HAP-1 (cell line): ENCODE measurements at regions not wholly inside any gene's neighbourhood (a gene's known extent, or its start where the extent isn't known, plus 50 kb on each side); places are given as distances from the start of the nearest gene placed in this dataset.

Experiments used
- DNase-seq, 2 experiments: peaks; one replicate each; pipeline ENCODE4 v3.0.0-alpha.2; 2016 to 2020; ENCODE audit warnings: low spot score in 2 of 2
- H3K27me3 ChIP-seq: fragments of 250-450 bp; sonication (Bioruptor Pico); 2 replicates; pipeline ENCODE4 v1.5.1; 2020; ENCODE audit warnings: low read depth, mild to moderate bottlenecking, moderate library complexity
- H3K36me3 ChIP-seq: fragments of 250-450 bp; sonication (Bioruptor Pico); replicated peaks from 2 replicates; pipeline ENCODE4 v1.5.1; 2020; ENCODE audit warnings: mild to moderate bottlenecking
- H3K4me1 ChIP-seq: fragments of 250-450 bp; sonication (Bioruptor Pico); 2 replicates; pipeline ENCODE4 v1.5.1; 2020; ENCODE audit warnings: mild to moderate bottlenecking
- H3K4me3 ChIP-seq: fragments of 250-450 bp; sonication (Bioruptor Pico); 2 replicates; pipeline ENCODE4 v1.5.1; 2020; ENCODE audit warnings: mild to moderate bottlenecking, moderate library complexity
- H3K9me3 ChIP-seq: fragments of 250-450 bp; sonication (Bioruptor Pico); 2 replicates; pipeline ENCODE4 v1.5.1; 2020; ENCODE audit warnings: mild to moderate bottlenecking, moderate library complexity
- in situ Hi-C: fragments of 300-500 bp; cut with MboI; formaldehyde crosslinking; loops from 3 replicates; pipeline ENCODE4 v1.14.3; 2020; ENCODE audit warnings: low sequenced_read_pairs, inconsistent platforms, mixed read lengths

DNA sequence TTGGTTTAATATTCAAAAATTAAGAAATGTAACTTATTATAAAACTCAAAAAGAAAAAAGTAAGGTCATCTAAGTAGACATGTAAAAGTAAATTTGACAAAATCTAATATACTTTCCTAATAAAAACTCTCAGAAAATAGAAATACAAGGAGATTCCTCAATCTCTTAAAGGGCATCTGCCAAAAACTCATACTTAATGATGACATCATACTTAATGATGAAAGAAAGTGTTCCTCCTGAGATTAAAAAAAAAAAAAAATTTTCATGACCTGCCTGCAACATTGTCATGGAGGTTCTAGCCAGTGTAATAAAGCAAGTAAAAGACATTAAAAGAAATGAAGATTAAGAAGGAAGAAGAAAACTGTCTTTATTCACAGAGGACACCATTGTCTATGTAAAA, 325.7 kb upstream of the BTBD3 start:
- no peak overlapping the region for H3K4me3 ChIP-seq
- H3K4me1 ChIP-seq: no peaks in the 10 kb centered on the region
- H3K9me3 ChIP-seq: no peaks in the 10 kb centered on the region
- no peaks in the 10 kb centered on the region for H3K27me3 ChIP-seq
- no peaks in the 10 kb centered on the region for H3K36me3 ChIP-seq
- no peak for DNase-seq
- in situ Hi-C loops: no loop called here

DNA sequence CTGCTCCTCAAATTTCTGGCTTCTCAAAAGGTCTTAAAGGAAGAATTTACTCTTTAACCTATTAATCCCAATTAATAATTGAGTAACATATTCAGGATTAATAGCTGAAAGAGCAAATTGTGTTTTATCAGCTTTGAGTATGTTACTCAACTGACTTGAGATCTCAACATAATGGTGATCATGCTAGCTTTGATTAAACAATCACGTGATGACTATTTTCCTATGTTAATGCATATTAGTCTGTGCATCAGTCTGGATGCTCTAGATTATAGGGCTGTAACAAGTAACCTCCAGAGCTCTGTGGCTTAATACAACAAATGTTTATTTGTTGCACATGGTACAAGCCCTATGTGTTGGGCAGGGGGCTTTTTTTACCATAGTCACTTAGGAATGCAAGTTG, 313.4 kb upstream of the BTBD3 start:
- DNase-seq: no peak
- in situ Hi-C loops: no loop called here
- H3K36me3 ChIP-seq: no peaks in the 10 kb centered on the region
- H3K27me3 ChIP-seq: no peaks in the 10 kb centered on the region; the same call in 1 of the 2 replicates
- no peaks in the 10 kb centered on the region for H3K4me1 ChIP-seq
- H3K4me3 ChIP-seq: no peak overlapping the region
- no peaks in the 10 kb centered on the region; the same call in 1 of the 2 replicates for H3K9me3 ChIP-seq

DNA sequence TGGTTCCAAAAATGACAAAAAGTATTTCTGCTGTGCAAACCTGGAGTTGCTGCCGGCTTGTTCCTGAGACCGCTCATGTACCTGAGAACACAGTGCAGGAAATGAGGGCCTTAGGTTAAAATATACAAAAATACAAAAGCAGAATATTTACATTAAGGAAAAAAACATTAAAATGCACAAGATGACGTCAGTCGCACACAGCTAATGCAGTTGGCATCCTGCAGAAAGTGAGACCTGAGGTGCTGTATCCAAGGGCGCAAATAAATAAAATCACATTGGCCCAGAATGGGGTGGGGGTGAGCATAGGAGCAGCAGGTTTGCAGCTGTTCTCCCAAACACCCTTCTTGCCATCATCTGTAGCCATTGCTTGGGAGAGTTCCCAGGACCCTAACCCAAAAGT, 310.6 kb upstream of the BTBD3 start:
- Histone ChIP-seq H3K9me3 (no peaks in the 10 kb centered on the region), H3K4me1 (no peaks in the 10 kb centered on the region), H3K4me3 (no peak overlapping the region), H3K27me3 (no peaks in the 10 kb centered on the region), H3K36me3 (no peaks in the 10 kb centered on the region)
- in situ Hi-C loops: no loop called here
- no peak for DNase-seq

DNA sequence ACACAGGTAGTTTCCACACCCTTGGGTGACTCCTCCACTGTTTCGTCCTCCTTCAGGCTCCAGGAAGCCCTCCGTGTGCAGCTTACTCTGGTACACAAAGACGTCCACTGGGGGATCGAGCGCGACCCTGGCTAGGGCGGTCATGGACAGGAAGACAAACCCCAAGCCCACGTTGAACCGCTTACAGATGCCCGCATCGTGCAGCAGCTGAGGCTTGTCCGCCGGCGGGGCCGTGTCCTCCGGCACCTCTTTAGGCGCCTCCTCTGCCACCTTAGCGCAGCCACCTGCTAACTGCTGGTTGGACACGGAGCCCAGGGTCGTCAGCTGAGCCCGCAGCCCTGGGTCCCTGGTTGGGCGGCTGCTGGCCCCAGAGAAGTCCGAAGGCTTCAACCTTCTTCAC, 309.0 kb upstream of the BTBD3 start:
- in situ Hi-C loops: no loop called here
- Histone ChIP-seq H3K4me1 (no peaks in the 10 kb centered on the region), H3K9me3 (no peaks in the 10 kb centered on the region), H3K27me3 (no peaks in the 10 kb centered on the region), H3K4me3 (no peak overlapping the region), H3K36me3 (no peaks in the 10 kb centered on the region)
- no peak for DNase-seq

DNA sequence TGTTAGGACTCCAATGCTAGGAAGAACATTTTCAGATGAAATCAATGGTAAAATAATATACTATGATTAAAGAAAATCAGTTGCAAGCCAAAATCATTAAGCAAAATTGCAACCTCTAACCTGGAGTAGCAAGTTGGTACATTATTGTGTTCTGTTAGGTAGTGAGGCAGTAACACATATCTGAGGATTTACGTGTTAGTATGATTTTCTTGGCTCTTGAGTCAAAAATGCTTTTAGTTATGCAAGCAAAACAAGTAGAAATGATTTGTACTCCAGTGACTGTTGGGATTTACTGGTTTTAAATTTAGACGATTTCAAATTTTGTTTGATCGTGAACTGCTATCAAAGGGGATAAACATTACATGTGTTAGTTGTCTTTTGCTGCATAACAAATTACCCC, 293.0 kb upstream of the BTBD3 start:
- no peaks in the 10 kb centered on the region for H3K4me1 ChIP-seq
- in situ Hi-C loops: no loop called here
- no peaks in the 10 kb centered on the region for H3K27me3 ChIP-seq
- no peaks in the 10 kb centered on the region for H3K9me3 ChIP-seq
- no peaks in the 10 kb centered on the region for H3K36me3 ChIP-seq
- H3K4me3 ChIP-seq: no peak overlapping the region
- DNase-seq: no peak

DNA sequence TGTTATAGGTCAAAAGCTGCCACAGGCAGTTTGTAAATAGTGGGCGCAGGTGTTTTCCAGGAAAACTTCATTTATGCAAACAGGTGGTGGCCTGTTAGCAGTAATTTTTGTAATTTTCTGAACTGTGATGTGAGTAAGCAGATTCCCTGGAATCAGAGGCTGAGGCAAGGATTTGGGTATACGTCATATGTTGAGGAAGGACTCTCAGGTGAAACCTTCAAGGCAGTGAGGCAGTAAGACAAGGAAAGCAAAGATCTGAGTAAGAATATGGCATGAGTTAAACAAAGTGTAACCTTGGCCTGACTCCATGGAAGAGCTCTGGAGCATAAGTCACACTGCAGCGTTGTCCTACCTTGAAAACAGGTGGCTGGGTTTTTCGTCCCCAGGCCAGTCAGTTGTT, 291.1 kb upstream of the BTBD3 start:
- Histone ChIP-seq H3K9me3 (no peaks in the 10 kb centered on the region), H3K36me3 (no peaks in the 10 kb centered on the region), H3K4me1 (no peaks in the 10 kb centered on the region), H3K27me3 (peaks cover 3% of the 10 kb centered on the region; the same call in 1 of the 2 replicates), H3K4me3 (no peak overlapping the region)
- DNase-seq: no peak
- in situ Hi-C loops: no loop called here

DNA sequence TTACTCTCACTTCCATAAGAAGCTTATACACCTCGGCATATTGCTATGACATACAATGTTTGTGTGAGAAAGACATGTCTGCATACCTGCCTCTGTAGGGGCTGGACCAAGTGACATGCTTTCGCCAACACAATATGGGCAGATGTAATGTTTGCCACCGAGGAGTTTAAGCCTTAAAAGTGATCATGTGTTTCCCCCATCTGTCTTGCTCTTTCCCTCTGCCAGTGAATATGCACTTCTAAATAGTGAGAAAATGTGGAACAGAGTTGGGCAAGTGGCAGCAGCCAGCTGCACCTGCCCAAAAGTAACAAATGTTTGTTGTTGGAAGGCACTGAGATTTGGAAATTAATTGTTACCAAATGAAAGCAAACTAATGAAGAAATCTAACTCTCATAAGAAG, 274.8 kb upstream of the BTBD3 start:
- no peaks in the 10 kb centered on the region for H3K36me3 ChIP-seq
- no peak for DNase-seq
- no peaks in the 10 kb centered on the region for H3K9me3 ChIP-seq
- in situ Hi-C loops: no loop called here
- H3K4me1 ChIP-seq: no peaks in the 10 kb centered on the region
- 0 out of 2 replicates have a peak, but pooled peaks cover 3% of the 10 kb centered on the region for H3K27me3 ChIP-seq
- H3K4me3 ChIP-seq: no peak overlapping the region

DNA sequence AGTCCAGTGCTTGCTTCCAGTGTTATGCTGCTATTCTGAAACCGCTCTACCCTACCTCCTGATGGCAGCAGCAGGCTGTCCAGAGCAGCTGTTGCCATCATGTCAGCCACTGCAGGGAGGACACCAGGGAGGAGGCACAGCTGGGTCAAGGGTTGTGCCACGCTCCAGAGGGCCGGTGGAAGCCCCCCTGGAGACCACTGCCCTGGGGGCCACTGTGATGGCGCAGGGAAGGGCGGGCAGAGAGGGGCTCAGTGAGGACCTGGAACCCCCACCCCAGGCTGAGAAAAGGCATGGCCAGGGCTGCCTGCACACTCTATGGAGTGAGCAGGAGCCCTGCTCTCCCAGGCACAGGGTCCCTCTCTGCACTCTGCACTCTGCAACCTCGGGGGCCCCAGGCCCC, 271.3 kb upstream of the BTBD3 start:
- H3K9me3 ChIP-seq: no peaks in the 10 kb centered on the region
- no peak for DNase-seq
- no peak overlapping the region for H3K4me3 ChIP-seq
- no peaks in the 10 kb centered on the region for H3K4me1 ChIP-seq
- in situ Hi-C loops: no loop called here
- 0 out of 2 replicates have a peak, but pooled peaks cover 3% of the 10 kb centered on the region for H3K27me3 ChIP-seq
- no peaks in the 10 kb centered on the region for H3K36me3 ChIP-seq

DNA sequence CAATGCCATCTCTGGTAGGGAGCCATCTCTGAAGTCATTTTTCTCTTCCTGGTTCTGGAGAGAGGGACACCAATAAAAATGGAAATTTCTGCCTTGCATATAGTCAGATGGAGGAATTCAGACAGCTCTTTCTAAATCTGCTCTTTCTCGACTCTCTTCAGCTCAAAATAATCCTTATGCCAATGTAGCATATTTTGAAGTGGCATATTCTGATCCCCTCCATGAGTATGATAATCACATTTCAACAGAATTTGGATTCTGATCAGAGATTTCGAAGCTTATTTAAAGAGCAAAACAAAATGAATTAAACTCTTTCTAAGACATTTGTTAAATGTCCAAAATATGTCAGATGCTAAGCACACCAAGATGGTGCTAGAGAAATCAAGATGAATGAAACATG, 267.1 kb upstream of the BTBD3 start:
- DNase-seq: no peak
- Histone ChIP-seq H3K4me1 (peaks cover 5% of the 10 kb centered on the region; the same call in 1 of the 2 replicates), H3K4me3 (no peak overlapping the region), H3K36me3 (no peaks in the 10 kb centered on the region), H3K9me3 (no peaks in the 10 kb centered on the region), H3K27me3 (no peaks in the 10 kb centered on the region)
- in situ Hi-C loops: no loop called here

DNA sequence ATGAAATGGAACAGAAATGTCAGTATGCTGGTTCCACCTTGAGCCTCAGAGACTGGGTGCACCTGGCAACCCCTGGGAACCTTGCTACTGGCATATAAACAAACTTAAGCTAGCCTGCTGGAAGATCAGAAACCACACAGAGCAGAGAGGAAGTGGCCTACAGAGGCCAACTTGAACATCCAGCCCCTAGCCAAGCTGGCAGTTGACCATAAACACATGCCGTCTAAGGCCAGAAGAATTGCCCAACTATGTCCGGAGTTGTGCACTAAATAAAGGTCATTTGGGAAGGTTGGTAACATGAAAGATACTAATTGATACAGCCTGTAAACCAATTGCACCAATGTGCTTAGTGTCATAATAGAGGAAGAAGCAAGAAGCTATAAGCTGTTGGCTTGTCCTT, 266.6 kb upstream of the BTBD3 start:
- in situ Hi-C loops: no loop called here
- H3K4me3 ChIP-seq: no peak overlapping the region
- H3K27me3 ChIP-seq: no peaks in the 10 kb centered on the region
- no peaks in the 10 kb centered on the region for H3K9me3 ChIP-seq
- H3K36me3 ChIP-seq: no peaks in the 10 kb centered on the region
- no peak for DNase-seq
- H3K4me1 ChIP-seq: peaks cover 5% of the 10 kb centered on the region; the same call in 1 of the 2 replicates

DNA sequence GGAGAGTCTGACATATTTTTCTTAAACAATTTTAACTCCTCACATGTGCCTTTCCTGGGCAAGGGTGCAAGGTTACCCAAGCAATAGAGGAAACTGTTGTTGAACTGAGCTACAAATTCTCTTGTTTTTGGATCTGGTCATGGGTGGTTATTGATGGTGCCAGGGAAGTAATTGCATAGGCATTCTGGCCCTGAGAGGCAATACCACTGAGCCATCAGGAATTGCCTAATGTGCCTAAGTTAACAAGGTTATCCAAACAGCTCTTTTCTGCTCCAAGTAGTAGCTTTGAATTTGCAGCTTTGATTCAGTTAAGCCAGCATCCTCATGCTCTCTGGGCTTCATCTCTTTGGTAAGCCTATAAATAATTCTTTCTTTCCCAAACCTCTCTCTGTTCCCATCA, 266.0 kb upstream of the BTBD3 start:
- H3K9me3 ChIP-seq: no peaks in the 10 kb centered on the region
- no peaks in the 10 kb centered on the region for H3K36me3 ChIP-seq
- H3K27me3 ChIP-seq: no peaks in the 10 kb centered on the region
- peaks cover 5% of the 10 kb centered on the region; the same call in 1 of the 2 replicates for H3K4me1 ChIP-seq
- DNase-seq: no peak
- no peak overlapping the region for H3K4me3 ChIP-seq
- in situ Hi-C loops: no loop called here

DNA sequence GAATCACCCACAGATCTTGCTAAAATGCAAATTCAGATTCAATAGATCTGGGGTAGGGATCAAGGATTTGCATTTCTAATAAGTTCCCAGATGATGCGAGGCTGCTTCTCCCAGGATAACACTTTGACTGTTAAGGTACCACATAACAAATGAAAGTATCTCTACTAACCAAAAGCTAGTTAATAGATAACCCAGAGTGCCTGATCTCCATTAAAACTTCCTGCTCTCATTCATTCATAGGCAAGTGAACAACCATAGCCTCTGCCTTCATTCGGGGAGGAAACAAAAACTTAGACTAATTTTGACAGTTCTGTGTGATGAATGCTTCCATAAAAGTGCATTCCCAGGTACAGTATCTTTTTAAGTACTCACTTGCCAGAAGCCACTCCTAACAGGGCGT, 265.6 kb upstream of the BTBD3 start:
- Histone ChIP-seq H3K27me3 (no peaks in the 10 kb centered on the region), H3K36me3 (no peaks in the 10 kb centered on the region), H3K4me3 (no peak overlapping the region), H3K4me1 (peaks cover 5% of the 10 kb centered on the region; the same call in 1 of the 2 replicates), H3K9me3 (no peaks in the 10 kb centered on the region)
- DNase-seq: no peak
- in situ Hi-C loops: no loop called here

DNA sequence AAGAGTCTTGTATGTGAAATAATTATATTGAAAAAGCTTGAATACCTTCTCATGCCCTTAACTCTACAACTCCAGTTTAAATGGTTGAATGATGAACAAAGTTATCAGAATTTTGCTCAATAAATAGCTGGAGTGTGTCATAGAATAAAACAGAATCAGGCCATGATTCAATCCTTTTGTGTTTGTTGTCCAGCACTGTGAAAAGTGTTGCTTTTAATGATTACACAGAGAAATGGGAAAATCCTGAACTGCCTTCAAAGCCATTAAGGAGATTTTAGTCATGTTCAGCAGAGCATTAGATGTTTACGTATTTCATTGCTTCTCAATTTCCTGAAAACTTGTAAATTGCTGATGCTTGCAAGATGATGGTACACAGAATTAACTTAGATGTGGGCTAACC, 262.9 kb upstream of the BTBD3 start:
- H3K4me3 ChIP-seq: no peak overlapping the region
- no peaks in the 10 kb centered on the region for H3K9me3 ChIP-seq
- DNase-seq: no peak
- in situ Hi-C loops: no loop called here
- H3K4me1 ChIP-seq: peaks cover 5% of the 10 kb centered on the region; the same call in 1 of the 2 replicates
- H3K27me3 ChIP-seq: no peaks in the 10 kb centered on the region
- no peaks in the 10 kb centered on the region for H3K36me3 ChIP-seq

DNA sequence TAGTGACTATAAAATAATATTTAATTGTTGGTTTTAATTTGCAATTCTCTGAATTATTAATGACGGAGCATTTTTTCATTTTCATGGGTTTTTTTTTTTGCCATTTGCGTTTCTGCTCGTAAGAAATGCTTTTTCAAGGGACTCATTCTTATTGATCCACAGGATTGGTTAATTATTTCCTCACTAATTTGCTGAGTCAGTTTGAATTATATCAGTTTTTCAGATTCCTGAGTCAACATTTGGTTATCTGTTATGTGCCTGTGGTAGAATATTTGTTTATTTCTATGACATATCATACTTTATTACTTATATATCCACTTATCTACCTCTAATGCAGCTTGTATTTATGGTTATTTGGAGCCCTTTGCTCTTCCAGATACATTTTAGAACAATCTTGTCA, 257.0 kb upstream of the BTBD3 start:
- Histone ChIP-seq H3K4me1 (no peaks in the 10 kb centered on the region), H3K36me3 (no peaks in the 10 kb centered on the region), H3K9me3 (no peaks in the 10 kb centered on the region), H3K27me3 (0 out of 2 replicates have a peak, but pooled peaks cover 5% of the 10 kb centered on the region), H3K4me3 (no peak overlapping the region)
- no peak for DNase-seq
- in situ Hi-C loops: no loop called here

DNA sequence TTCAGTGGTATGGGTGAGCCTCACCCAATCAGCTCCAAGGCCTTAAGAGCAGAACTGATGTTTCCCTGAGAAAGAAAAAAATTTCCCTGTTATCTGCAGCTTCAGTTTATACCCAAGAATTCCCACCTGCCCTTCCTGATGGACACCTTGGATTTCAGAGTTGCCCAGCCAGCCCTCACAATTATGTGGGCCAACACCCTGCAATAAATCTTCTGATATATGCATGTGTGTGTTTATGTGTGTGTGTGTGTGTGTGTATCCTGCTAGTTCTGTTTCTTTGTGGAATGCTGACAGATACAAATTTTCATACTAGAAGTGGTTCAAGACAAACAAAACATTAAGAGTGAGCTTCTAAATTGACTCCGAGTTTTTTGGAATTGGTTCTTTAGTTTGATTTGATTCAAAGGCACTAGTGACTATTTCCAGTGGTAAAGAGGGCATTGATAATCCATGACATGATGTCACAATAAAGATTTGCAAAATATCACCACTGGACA, 246.6 kb upstream of the BTBD3 start:
- H3K9me3 ChIP-seq: no peaks in the 10 kb centered on the region
- H3K36me3 ChIP-seq: no peaks in the 10 kb centered on the region
- no peak for DNase-seq
- in situ Hi-C loops: no loop called here
- no peak overlapping the region for H3K4me3 ChIP-seq
- H3K27me3 ChIP-seq: peaks cover 6% of the 10 kb centered on the region; the same call in 1 of the 2 replicates
- no peaks in the 10 kb centered on the region for H3K4me1 ChIP-seq
